ENCODE measurements at regions not wholly inside any gene's neighbourhood (a gene's known extent, or its start where the extent isn't known, plus 50 kb on each side); places are given as distances from the start of the nearest gene placed in this dataset.

DNA sequence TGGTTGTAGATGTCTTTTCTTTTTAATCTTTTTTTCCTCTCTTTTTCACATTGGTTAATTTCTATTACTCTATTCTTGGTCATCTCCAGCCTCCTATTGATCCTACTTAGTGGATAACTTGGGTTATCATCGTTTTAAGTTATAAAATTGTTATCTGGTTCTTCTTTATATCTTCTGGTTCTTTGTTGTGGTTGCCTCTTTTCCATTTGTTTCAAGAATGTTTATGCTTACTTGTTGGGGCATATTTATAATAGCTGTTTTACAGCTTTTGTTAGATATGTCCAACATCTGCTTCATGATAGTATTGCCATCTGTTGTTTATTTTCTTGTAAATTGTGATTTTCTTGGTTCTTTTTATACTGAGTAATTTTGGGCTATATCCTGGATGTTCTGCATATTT lies 1429.6 kb downstream of the TBC1D22A start:
- no peak for DNase-seq (ENCODE audit: low read depth, low spot score)

DNA sequence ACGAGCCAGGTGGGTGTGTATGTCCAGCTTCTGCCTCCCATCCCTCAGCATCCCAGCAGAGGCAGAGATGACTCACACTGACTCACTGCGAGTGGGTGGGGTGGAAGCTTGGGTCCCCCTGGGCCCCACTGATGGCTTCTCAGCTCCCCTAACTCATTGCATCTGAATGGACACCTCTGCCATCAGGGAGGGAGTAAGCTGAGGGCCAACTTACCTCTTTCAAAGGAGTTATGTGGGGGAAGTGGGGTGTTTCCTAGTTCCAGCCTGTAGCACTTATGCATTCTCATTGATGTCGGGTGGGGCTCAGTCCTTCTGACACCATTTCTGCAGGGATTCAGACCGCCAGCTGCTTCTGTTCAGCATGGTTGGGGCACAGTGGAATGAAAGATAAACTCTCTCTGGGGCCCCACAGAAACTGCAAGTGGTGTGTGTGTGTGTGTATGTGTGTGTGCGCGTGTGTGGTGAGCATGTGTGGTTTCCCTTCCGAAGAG lies 1425.8 kb downstream of the TBC1D22A start:
- DNase-seq (ENCODE audit: low read depth, low spot score), result no peak

DNA sequence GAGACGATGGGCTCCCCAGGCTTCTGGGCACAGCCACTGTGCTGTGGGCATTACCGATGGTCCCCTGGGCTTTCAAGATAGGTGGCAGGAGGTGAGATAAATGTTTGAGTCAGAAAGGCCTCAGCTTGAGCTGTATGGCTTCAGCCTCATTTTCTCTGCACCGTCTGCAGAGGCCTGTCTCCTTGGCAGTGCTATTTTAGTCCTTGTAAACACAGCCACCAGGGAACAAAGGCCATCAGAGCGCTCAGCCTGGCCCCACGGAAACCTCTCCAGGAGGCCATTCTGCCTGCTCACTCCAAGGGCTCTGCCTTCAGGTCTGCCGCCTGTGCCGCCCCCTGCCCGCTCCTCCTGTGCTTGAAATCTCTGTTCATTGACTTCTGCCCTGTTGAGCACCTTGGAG lies 1424.9 kb downstream of the TBC1D22A start:
- DNase-seq (ENCODE audit: low read depth, low spot score), result no peak

DNA sequence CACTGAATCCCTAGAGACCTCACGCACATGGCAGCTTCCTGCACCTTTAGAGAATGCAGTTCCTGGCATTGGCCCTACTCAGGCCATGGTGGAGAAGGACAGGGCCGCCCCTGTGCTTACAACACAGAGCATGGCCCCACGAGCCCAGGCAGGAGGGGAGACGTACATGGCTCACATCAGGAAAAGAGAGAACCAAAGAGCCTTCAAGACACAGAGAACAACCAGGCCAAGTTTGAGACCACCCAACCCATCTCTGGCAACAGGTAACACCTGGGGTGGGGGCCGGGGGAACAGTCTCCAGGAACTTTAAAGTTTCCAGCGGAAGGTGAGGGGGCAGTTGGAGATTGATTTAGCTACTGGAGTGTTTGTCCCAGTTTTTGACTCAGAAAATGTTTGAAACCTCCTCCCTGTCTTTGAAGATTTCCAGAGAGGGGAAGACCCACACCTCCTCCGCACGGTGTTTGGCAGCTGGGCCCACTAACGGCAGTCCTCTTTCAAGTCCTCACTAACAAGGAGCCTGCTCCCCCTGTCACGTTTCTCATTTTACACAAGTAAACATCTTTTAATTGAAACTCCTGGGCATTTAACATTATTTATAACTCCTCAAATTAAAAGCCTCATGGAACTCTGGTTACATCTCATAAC lies 1423.8 kb downstream of the TBC1D22A start:
- no peak for DNase-seq (ENCODE audit: low read depth, low spot score)

DNA sequence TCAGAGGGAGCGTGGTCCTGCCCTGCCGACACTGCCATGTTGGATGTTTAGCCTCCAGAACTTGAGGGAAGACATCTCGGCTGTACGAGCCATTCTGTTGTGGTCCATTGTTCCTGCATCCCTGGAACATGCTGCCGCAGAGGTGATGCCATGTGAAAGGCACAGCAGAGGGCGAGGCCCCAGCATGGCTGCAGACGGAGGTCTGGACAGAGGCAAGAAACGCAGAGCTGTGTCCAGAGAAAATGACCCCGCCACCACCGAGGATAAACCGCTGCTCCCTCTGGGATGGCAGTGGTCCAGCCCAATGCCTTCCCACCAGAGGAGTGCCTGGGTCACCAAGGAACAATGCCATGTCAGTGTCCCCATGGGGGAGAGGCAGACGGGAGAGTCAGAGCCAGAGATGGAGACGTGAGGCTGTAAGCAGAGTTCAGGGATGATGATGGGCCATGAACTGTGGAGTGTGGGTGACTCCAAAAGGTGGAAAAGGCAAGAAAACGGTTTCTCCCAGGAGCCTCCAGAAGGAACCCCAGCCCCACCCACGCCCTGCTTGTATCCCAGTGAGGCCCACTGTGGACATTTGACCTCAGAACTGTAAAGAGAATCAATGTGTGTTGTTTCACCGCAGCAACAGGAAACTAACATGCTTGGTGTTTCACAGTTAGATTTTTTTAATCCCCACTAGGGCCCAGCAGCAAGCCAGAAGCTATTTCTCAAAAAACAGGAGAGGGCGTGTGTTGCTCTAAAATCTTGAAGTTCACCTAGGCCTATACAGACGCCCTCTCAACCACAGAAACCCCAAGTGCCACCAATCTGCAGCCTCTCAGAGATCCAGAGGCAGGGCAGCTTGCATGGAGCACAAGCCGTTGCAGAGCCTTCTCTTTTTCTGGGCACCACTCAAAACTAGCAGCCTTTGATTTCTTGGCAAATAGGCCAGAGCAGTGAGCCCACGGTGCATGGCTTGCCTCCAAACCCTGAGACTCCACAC lies 1422.9 kb downstream of the TBC1D22A start:
- DNase-seq (ENCODE audit: low read depth, low spot score), result no peak

DNA sequence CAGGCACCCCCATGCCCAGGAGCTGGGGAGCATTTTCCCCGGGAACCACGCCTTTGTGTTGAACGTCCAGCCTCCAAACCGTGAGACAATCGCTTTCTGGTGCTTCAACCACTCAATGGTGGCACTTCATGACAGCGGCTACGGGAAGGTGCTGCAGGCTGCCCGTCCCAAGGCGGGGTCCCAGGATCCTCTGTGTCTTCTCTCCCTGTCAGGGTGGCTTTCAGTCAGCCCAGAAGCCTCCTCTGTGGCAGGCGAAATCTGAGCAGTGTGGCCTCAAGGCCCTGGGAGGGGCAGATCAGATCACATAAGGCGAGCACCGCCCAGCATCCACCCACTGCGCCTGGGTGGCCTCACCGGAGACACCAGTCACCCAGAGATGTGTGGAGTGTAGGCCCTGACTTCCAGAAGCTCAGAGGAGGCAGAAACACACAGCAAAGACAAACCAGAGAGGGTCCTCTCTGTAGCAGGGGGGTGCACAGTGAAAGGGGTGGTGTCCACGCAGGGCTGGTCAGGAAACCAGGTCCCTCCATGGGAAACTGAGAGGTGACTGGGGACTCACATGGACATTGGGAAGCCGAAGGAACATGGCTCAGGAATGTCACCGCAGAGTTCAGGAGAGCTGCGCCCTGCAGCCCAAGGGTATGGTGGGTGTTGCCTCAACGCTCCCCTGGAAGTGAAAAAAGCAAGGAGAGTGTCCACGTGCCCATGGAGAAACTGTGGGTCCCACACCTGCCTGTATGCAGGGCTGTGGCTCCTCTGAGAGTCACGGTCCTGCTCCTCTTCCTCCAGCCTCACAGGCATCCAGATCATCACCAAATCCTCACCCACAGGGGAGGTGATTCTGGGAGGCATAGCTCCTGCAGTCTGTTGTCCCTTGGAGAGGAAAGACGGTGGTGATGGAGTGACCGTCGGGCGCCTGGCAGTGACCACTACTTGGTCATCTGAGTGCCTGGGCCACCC lies 1420.7 kb downstream of the TBC1D22A start:
- no peak for DNase-seq (ENCODE audit: low read depth, low spot score)

DNA sequence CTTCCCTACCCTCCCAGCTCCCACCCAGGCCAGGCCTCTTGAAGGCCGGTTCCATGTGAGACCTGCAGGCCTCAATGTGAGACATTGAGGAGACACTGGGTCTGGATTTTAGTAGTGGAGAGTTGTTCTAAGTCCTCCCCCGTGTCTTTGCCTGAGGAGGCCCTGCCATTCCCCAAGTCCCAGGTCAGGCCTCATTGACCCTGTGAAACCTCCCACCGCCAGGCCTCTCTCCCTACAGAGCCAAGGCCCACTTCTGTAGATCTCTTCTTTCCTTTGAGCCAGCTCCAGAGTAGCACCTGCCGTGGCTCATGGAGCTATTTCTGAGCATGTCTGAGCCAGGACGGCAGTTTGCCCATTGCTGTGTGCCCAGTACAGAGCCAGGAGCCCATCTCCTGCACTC lies 1419.6 kb downstream of the TBC1D22A start:
- DNase-seq (ENCODE audit: low read depth, low spot score), result no peak

DNA sequence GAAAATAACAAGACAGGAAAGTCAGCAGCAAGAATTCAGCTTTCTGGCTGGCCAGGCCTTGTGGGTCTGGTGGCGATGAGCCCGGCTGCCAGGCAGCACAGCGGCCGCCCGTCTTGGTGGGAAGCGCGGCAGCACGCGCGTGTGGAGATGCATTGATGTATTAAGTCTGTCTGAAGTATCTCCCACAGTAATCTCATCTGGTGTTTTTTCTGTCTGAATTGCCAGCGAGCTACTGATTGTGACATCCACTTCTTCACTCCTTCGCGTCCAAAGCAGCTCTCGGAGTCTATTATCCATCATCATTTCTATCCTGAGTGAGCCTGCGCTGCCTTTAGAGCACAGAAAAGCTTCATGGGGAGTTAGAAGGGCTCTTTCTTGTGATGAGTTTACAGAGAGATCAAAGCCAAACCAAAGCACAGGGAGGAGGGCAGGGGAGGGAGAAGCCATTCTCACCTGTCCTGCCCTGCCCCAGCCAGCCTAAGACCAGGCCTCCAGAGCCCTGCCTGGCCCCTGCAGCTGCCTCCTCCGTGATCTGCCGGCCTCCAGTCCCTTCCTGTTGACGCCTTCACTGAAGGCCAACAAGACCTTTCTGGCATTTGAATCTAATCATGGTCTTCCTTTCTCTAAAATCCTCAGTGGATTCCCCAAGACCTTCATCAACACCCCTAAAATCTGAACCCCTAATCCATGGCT lies 1419.0 kb downstream of the TBC1D22A start:
- DNase-seq (ENCODE audit: low read depth, low spot score), result no peak

DNA sequence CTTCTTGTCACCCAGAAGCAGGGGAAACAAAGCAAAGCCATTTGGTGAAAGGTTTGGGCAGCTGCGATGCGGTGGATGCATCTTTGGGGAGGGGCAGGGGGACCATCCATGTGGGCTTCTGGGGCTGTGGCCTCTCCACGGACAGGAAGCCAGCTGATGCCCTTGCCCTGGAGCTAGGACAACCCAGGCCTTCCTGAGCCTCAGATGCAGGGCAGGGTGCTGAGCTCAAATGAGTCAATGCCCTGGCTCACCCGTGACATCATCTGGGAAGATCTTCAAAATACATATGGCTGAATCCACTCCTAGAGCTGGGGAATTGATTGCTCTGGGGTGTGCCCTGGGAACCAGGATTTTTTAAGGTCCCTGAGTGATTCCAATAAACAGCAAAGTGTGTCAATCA lies 1418.2 kb downstream of the TBC1D22A start:
- no peak for DNase-seq (ENCODE audit: low read depth, low spot score)

DNA sequence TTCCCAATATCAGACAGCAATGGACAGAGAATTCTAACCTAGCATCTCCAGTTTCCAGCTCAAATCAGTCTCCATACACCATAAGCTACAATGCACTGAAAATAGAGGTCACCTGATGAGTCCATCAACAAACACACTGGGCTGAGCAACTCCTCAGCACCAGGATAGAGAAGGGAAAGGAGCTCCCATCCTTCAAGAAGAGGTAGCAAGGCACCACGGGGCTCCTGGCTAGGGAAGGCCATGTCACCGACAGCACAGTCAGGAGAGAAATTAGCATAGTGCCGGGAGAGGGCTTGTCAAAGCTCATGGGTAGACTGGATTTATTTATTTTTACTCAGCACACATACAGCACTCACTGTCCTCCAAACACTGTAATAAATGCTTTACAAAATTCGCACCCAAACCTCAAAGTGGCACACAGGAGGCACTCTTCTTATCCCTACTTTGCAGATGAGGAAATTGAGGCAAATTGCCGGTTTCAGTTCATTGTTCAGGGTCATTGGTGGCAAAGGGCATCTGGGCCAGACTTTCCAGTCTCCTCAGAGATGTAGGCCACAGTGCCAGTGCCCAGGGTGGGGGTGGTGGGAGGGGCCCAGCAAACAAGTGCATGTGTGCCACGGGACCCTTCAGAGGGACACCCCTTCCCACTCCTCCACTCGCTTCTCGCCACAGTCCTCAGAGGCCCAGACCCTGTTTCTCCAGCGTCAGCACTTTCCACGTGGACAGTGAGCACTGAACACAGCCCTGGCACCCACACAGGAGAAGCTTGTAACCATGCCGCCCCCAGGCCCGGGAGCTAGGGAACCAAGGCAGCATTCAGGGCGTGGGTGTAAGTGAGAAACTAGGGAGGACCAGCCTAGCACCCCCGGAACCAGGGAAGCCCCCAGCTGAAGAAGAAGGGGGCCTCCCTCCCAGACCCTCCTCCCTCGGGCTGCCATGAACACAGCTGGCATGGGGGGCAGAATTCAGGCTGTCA lies 1417.4 kb downstream of the TBC1D22A start:
- DNase-seq (ENCODE audit: low read depth, low spot score), result no peak

DNA sequence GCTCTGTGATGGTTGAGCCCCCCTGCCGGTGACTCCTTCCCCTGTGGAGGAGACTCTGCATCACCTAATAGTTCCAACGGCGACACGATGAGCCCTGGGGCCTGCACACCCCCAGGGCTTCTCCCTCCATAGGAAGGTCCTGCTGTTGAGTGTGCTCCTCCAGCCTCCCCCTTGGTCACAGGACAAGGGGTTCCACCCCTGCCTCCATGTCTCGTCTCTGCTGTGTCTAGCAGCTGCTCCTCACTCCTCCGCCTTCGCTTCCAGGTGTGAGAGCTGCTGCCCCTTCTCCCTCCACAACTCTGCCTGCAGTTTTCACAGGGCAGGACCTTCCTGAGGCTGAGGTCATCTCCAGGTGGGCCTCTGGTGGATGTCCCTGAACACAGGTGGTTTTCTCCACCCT lies 1416.1 kb downstream of the TBC1D22A start:
- no peak for DNase-seq (ENCODE audit: low read depth, low spot score)

DNA sequence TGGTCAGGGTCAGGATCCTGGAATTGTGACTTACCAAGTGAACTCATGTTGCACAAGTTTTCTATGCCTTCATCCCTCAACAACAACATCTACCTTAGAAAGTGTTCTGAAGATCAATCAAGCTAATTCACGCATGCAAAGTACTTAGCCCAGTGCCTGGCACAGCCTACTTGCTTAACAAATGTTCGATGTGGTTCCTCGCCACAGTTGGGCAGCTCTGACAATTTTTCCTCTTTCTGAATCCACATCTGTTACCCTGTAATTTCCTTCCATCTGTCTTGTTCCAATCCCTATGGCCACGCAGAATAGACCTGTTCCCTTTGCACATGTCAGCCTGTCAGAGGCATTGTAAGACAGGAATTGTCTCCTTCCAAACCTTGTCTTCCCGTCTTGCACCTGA lies 1415.2 kb downstream of the TBC1D22A start:
- no peak for DNase-seq (ENCODE audit: low read depth, low spot score)

DNA sequence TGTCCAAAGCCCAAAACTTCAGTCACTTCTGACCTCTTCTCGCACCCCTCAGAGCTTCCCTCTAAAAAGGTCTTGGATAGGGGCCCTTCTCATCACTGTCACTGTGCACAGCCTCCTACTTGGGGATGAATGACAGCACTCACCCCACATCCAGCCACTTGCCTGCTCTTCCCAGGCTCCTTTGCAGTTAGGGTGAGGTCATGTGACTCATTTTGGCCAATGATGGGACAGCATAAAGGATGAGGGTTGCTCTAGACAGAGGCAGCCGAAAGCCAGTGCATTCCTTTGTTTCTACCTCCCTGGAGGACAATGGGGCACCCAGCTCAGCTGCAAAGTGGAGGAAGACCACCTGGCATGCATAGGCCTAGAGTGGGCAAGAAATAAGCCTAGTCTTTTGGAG lies 1413.3 kb downstream of the TBC1D22A start:
- DNase-seq (ENCODE audit: low read depth, low spot score), result no peak

DNA sequence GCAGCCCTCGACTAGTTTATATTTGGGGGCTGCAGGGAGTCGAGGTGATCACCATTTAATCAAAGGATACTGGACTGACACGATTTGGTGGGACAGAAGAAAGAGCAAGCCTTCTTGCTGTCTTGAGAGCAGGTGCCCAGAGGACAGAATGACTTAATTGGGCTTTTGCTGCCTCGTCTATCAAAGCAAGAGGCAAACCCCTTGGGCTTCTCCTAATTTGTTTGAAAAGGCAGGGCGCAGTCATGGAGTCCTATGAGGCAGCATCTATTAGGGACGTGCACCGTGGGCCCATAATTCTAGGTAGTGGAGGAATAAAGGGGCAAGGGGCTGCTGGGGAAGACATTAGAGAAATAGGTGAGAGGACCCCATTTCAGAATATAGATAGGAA lies 1411.3 kb downstream of the TBC1D22A start:
- no peak for DNase-seq (ENCODE audit: low read depth, low spot score)

DNA sequence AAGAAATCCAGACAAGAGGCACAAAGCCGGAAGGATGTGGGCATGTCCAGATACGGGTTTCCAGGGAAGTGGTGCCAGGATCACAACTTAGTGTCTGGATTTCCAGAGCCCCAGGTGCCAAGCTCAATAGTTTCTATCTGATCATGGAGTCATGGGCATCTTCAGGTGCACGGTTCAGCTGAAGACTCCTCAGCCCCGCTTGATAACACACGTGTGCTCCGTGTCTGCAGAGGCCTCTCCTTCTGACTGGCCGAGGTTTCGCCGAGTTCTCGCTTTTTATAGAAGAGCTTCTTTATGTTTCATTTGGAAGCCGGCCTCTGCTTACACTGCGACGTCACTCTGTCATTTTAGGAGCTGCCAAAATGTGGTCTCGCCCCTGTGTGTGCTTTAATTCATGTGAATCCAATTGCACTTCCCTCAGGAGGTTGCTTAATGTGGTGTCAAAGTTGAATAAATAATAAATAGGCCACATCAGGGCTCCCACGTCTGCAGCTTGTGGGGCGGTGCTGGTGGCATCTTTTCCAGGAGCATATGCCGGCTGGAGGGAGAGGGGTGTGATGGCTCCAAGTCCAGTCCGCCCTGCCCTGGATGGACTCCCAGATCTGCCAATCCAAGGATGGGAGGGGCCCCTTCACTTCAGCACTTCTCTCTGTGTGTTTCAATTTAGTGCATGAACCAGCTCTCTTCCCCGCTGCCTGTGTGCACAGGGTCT lies 1410.8 kb downstream of the TBC1D22A start:
- DNase-seq (ENCODE audit: low read depth, low spot score), result no peak

DNA sequence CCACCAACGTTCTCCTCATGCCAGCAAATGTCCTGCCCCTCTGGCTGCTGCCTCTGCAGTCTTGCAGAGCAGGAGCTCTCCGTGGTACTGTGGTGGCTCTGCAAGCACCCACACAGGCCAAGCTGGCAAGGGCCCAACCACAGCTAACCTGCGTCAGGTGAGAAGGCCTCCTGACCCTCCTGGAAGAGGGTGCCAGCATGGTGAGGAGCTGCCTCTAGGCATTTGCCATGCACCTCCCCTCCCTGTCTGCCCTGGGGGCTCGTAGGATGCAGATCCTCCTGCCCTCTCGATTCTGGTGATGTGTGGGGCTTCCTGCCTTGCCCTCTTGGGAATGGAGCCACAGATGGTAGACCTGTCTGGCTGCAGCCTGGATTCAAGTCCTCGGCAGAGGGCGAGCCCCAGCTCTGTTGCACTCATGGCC lies 1408.8 kb downstream of the TBC1D22A start:
- DNase-seq (ENCODE audit: low read depth, low spot score), result no peak

DNA sequence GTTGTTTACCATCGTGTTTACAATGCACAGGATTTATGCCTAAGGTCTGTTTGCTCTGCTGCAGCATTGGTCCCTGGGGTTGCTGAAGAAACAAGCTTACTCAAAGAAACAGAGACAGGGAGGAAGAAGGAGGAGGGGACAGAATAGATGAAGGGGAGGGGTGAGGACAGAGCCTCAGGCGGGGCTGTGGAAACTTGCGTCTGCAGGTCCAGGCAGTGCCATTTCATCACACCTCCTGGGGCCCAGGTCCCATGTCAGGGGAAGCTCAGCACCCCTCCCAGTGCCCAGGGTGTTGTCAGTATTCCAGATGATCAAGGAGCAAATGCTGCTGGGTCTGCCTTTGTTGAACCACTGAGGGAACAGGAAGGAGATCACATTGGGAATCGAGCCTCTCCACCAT lies 1406.8 kb downstream of the TBC1D22A start:
- DNase-seq (ENCODE audit: low read depth, low spot score), result no peak

DNA sequence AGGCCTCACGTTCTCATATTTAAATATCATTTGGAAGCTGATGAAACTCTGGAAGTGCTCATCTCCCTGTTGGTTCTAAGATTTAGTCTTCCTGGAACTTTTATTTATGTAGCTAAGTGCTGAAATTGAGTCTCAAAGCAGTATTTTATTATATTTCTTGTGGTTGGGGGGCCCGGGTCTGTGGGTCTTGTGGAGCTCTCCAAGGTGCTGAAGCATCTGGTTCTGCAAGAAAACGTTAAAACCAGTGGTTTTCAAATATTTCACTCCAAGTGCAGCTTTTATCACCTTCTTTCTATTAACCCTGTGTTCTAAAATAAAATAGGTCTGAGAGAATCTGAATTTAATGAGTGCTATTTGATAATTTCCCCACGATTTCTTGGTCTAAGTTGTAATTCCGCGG lies 1404.8 kb downstream of the TBC1D22A start:
- DNase-seq (ENCODE audit: low read depth, low spot score), result no peak

DNA sequence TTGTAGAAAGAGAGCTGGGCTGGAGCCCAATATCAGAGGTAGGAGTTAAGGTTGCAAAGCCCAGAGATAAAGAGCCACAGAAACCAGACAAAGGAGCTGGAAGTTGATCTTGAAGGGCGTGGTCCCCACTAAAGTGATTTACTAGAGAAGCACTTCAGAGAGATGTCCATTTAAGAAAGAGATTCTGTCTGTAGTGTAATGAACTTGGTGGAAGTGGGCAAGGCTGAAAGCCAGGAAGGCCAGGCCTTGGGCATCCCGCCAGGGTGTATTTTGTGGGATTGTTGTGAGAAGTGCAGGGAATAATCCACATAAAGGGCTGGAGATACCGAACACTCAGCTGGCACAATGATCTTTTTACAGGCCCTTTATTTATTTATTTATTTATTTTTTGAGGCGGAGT lies 1398.8 kb downstream of the TBC1D22A start:
- DNase-seq (ENCODE audit: low read depth, low spot score), result no peak
